ENCODE measurements at regions not wholly inside any gene's neighbourhood (a gene's known extent, or its start where the extent isn't known, plus 50 kb on each side); places are given as distances from the start of the nearest gene placed in this dataset.
"Not testable (repeated sequence)": the region's sequence is repeated elsewhere in the genome, so short reads cannot be mapped to it uniquely, and the experiment has no call there.

- no peak for DNase-seq (ENCODE audit: low read depth in 3 of 3, low spot score in 1 of 3)
Observed at GRCh38 chr14:57150449-57150848, 118.3 kb downstream of the EXOC5 start.

- no peak for DNase-seq (ENCODE audit: low read depth in 3 of 3, low spot score in 1 of 3)
Observed at GRCh38 chr14:57139173-57139572, 129.5 kb downstream of the EXOC5 start.

GRCh38 chr14:57136669-57137328 is 131.9 kb downstream of the EXOC5 start:
- no peak for DNase-seq (ENCODE audit: low read depth in 3 of 3, low spot score in 1 of 3)

GRCh38 chr14:57127809-57128208 is 140.9 kb downstream of the EXOC5 start:
- DNase-seq (ENCODE audit: low read depth in 3 of 3, low spot score in 1 of 3) = not testable (repeated sequence)

GRCh38 chr14:57122129-57122528 is 146.6 kb downstream of the EXOC5 start:
- DNase-seq (ENCODE audit: low read depth in 3 of 3, low spot score in 1 of 3) = no peak

GRCh38 chr14:57112072-57112807 is 156.5 kb downstream of the EXOC5 start:
- not testable (repeated sequence) for DNase-seq (ENCODE audit: low read depth in 3 of 3, low spot score in 1 of 3)

GRCh38 chr14:57110411-57110810 is 158.3 kb downstream of the EXOC5 start:
- not testable (repeated sequence) for DNase-seq (ENCODE audit: low read depth in 3 of 3, low spot score in 1 of 3)

GRCh38 chr14:57091030-57091608 is 177.6 kb downstream of the EXOC5 start:
- no peak for DNase-seq (ENCODE audit: low read depth in 3 of 3, low spot score in 1 of 3)

GRCh38 chr14:57089901-57090300 is 178.8 kb downstream of the EXOC5 start:
- DNase-seq (ENCODE audit: low read depth in 3 of 3, low spot score in 1 of 3) = no peak

- DNase-seq (ENCODE audit: low read depth in 3 of 3, low spot score in 1 of 3) = no peak
Observed at GRCh38 chr14:57087841-57088240, 180.9 kb downstream of the EXOC5 start.

- DNase-seq (ENCODE audit: low read depth in 3 of 3, low spot score in 1 of 3) = no peak
Observed at GRCh38 chr14:57086271-57087162, 182.2 kb downstream of the EXOC5 start.

GRCh38 chr14:57085801-57086200 is 182.9 kb downstream of the EXOC5 start:
- DNase-seq (ENCODE audit: low read depth in 3 of 3, low spot score in 1 of 3) = no peak

- no peak for DNase-seq (ENCODE audit: low read depth in 3 of 3, low spot score in 1 of 3)
Observed at GRCh38 chr14:57085043-57085442, 183.7 kb downstream of the EXOC5 start.

GRCh38 chr14:57080691-57081090 is 188.0 kb downstream of the EXOC5 start:
- DNase-seq (ENCODE audit: low read depth in 3 of 3, low spot score in 1 of 3) = no peak

- no peak for DNase-seq (ENCODE audit: low read depth in 3 of 3, low spot score in 1 of 3)
Observed at GRCh38 chr14:57078054-57078453, 190.7 kb downstream of the EXOC5 start.

- DNase-seq (ENCODE audit: low read depth in 3 of 3, low spot score in 1 of 3) = no peak
Observed at GRCh38 chr14:57073986-57074385, 194.7 kb downstream of the EXOC5 start.

GRCh38 chr14:57071639-57072038 is 197.1 kb downstream of the EXOC5 start:
- no peak for DNase-seq (ENCODE audit: low read depth in 3 of 3, low spot score in 1 of 3)

GRCh38 chr14:57069702-57070101 is 199.0 kb downstream of the EXOC5 start:
- no peak for DNase-seq (ENCODE audit: low read depth in 3 of 3, low spot score in 1 of 3)

GRCh38 chr14:57068511-57068910 is 200.2 kb downstream of the EXOC5 start:
- DNase-seq (ENCODE audit: low read depth in 3 of 3, low spot score in 1 of 3) = no peak

- DNase-seq (ENCODE audit: low read depth in 3 of 3, low spot score in 1 of 3) = peak in 1 of 3 donors; percentile 35
Observed at GRCh38 chr14:57066887-57067513, 201.7 kb downstream of the EXOC5 start.

GRCh38 chr14:57066463-57066862 is 202.2 kb downstream of the EXOC5 start:
- DNase-seq (ENCODE audit: low read depth in 3 of 3, low spot score in 1 of 3) = no peak
